CD14-positive monocyte (primary cell): ENCODE measurements at regions not wholly inside any gene's neighbourhood (a gene's known extent, or its start where the extent isn't known, plus 50 kb on each side); places are given as distances from the start of the nearest gene placed in this dataset.

ENCODE experiments used
- DNase-seq, 3 donors: peaks; one replicate each; pipeline ENCODE4 v3.0.0-alpha.2; 2011 to 2022
- H2AFZ ChIP-seq: 2 replicates; pipeline ENCODE4 v1.6.0; 2012; ENCODE audit warnings: mild to moderate bottlenecking, low read depth, low read length, inconsistent platforms; ENCODE audit not compliant: insufficient read depth, poor library complexity, severe bottlenecking
- H3K27ac ChIP-seq, 2 donors: 1 replicate in 1 of 2; 2 replicates in 1 of 2; pipeline ENCODE4 v1.5.1; 2012 to 2013; ENCODE audit warnings: low read length in 2 of 2, control low read depth in 1 of 2, inconsistent platforms in 1 of 2, low read depth in 1 of 2, mild to moderate bottlenecking in 1 of 2
- H3K27me3 ChIP-seq, 2 donors: one replicate each; pipeline versions ENCODE4 v1.6.0 to v1.6.1; 2011 to 2013; ENCODE audit warnings: low read length in 2 of 2; ENCODE audit not compliant: control insufficient read depth in 2 of 2, insufficient read depth in 2 of 2
- H3K36me3 ChIP-seq, 2 donors: replicated peaks in 1 of 2; 1 replicate in 1 of 2; 2 replicates in 1 of 2; pipeline versions ENCODE4 v1.5.1 to v1.6.1; 2012 to 2013; ENCODE audit warnings: low read length in 2 of 2, control low read depth in 1 of 2, inconsistent platforms in 1 of 2, mild to moderate bottlenecking in 1 of 2; ENCODE audit not compliant: insufficient read depth in 2 of 2, control insufficient read depth in 1 of 2
- H3K4me1 ChIP-seq, 2 donors: 1 replicate in 1 of 2; 2 replicates in 1 of 2; pipeline versions ENCODE4 v1.5.1 to v1.6.1; 2012 to 2013; ENCODE audit warnings: low read length in 2 of 2, control low read depth in 1 of 2, inconsistent platforms in 1 of 2, mild to moderate bottlenecking in 1 of 2, moderate library complexity in 1 of 2; ENCODE audit not compliant: insufficient read depth in 2 of 2, control insufficient read depth in 1 of 2
- H3K4me2 ChIP-seq: replicated peaks from 2 replicates; pipeline ENCODE3; 2012; ENCODE audit warnings: low read length, moderate library complexity, mild to moderate bottlenecking; ENCODE audit not compliant: poor library complexity, severe bottlenecking; ENCODE audit errors: extremely low read depth
- H3K4me3 ChIP-seq, 3 experiments: fragments of 200-600 bp in 1 of 3; sonication (generic) in 1 of 3; replicated peaks in 1 of 3; 1 replicate in 2 of 3; 2 replicates in 1 of 3; pipeline ENCODE4 v1.5.1; 2011 to 2013; ENCODE audit warnings: low read length in 3 of 3, mild to moderate bottlenecking in 3 of 3, control low read depth in 2 of 3, low read depth in 2 of 3, inconsistent platforms in 1 of 3, moderate library complexity in 1 of 3
- H3K79me2 ChIP-seq: 2 replicates; pipeline ENCODE4 v1.6.0; 2012; ENCODE audit warnings: mild to moderate bottlenecking, control low read depth, inconsistent platforms, low read length, moderate library complexity; ENCODE audit not compliant: insufficient read depth
- H3K9ac ChIP-seq: 2 replicates; pipeline ENCODE4 v1.6.0; 2017; ENCODE audit warnings: low read length, mild to moderate bottlenecking; ENCODE audit not compliant: insufficient read depth, poor library complexity, severe bottlenecking
- H3K9me3 ChIP-seq, 2 donors: replicated peaks in 1 of 2; 1 replicate in 1 of 2; 2 replicates in 1 of 2; pipeline versions ENCODE4 v1.5.1 to v1.6.1; 2012 to 2013; ENCODE audit warnings: low read length in 2 of 2, control low read depth in 1 of 2; ENCODE audit not compliant: control insufficient read depth in 1 of 2, insufficient read depth in 1 of 2
- H4K20me1 ChIP-seq: 2 replicates; pipeline ENCODE4 v1.6.0; 2012; ENCODE audit warnings: mild to moderate bottlenecking, low read length, control low read depth, moderate library complexity; ENCODE audit not compliant: insufficient read depth
- H3K27ac Mint-ChIP-seq, 7 donors: one replicate each; pipeline ENCODE4 v1.8.0; 2020; ENCODE audit warnings: mild to moderate bottlenecking in 7 of 7, mixed read lengths in 7 of 7, moderate library complexity in 6 of 7, inconsistent platforms in 2 of 7
- H3K27me3 Mint-ChIP-seq, 3 donors: one replicate each; pipeline ENCODE4 v1.8.0; 2021 to 2022; ENCODE audit warnings: low read depth in 3 of 3, mild to moderate bottlenecking in 3 of 3, mixed read lengths in 3 of 3, moderate library complexity in 3 of 3, inconsistent platforms in 1 of 3
- H3K36me3 Mint-ChIP-seq, 2 donors: one replicate each; pipeline ENCODE4 v1.8.0; 2020; ENCODE audit warnings: mixed read lengths in 2 of 2, inconsistent platforms in 1 of 2, mild to moderate bottlenecking in 1 of 2
- H3K4me1 Mint-ChIP-seq: one replicate; pipeline ENCODE4 v1.8.0; 2020; ENCODE audit warnings: mild to moderate bottlenecking, mixed read lengths
- H3K4me3 Mint-ChIP-seq, 2 donors: one replicate each; pipeline ENCODE4 v1.8.0; 2020; ENCODE audit warnings: mild to moderate bottlenecking in 2 of 2, mixed read lengths in 2 of 2, moderate library complexity in 1 of 2
- H3K9me3 Mint-ChIP-seq, 7 donors: one replicate each; pipeline ENCODE4 v1.8.0; 2020 to 2022; ENCODE audit warnings: mixed read lengths in 7 of 7, mild to moderate bottlenecking in 6 of 7, moderate library complexity in 6 of 7, inconsistent platforms in 2 of 7
- CTCF ChIP-seq: fragments of 200-600 bp; IDR thresholded peaks from one replicate; pipeline ENCODE4 v1.8.0; 2022; ENCODE audit warnings: antibody characterized with exemption, mild to moderate bottlenecking
- WGBS: methylation state at CpG from one replicate; pipeline ENCODE4 v1.1.5; 2013; ENCODE audit warnings: missing lambda C conversion rate; ENCODE audit not compliant: insufficient coverage; 5-methylcytosine and 5-hydroxymethylcytosine counted together
- intact Hi-C, 2 donors: fragments of 100-400 bp; cut with micrococcal nuclease; formaldehyde crosslinking; loops; one replicate each; pipeline versions ENCODE4 v1.15.0 to v1.15.1; 2023

- no peak overlapping the region for H3K4me3 ChIP-seq
- Mint-ChIP-seq H3K4me1 (no peaks in the 10 kb centered on the region), H3K27me3 (no peaks in the 10 kb centered on the region), H3K36me3 (no peaks in the 10 kb centered on the region), H3K9me3 (peaks cover 0 to 6% (median 2%) of the 10 kb centered on the region in 7 donors), H3K4me3 (no peak overlapping the region), H3K27ac (no peak overlapping the region)
- H4K20me1 ChIP-seq, result no peaks in the 10 kb centered on the region
- DNase-seq, result no peak
- no peak overlapping the region for H3K9ac ChIP-seq
- intact Hi-C loops, result no loop called here
- H2AFZ ChIP-seq, result no peak overlapping the region
- H3K27ac ChIP-seq, result no peak overlapping the region
- no peaks in the 10 kb centered on the region for H3K9me3 ChIP-seq
- H3K79me2 ChIP-seq, result no peaks in the 10 kb centered on the region
- H3K4me1 ChIP-seq, result no peaks in the 10 kb centered on the region
- no peaks in the 10 kb centered on the region for H3K27me3 ChIP-seq
- H3K4me2 ChIP-seq, result no peak overlapping the region
- no peak for TF ChIP-seq CTCF
- WGBS, result no CpG with 5 or more reads among the region's 4 CpGs
- H3K36me3 ChIP-seq, result no peaks in the 10 kb centered on the region
These were observed 1735.0 kb downstream of the LRRC4C start for GRCh38 chr11:39724404-39724803.

DNA sequence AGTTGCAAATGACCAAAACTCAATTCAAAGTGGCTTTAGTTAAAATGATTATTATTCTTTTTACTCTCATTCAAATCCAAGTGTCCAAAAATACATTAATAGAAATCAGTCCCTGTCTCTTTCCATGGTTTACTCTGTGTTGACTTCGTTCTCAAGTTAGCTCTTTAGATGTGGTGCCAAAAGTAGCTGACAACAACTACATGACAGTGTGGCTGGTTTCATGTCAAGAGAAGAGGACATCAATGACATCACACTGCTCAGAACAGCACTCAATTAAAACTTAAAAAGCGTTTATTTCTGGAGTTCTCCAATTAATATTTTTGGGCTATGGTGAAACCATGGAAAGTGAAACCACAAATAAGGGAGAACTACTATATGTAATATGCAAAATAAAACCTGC, 1746.9 kb downstream of the LRRC4C start:
- Histone ChIP-seq H3K27me3 (no peaks in the 10 kb centered on the region), H3K4me3 (no peak overlapping the region), H3K79me2 (no peaks in the 10 kb centered on the region), H3K9ac (no peak overlapping the region), H4K20me1 (no peaks in the 10 kb centered on the region), H3K4me1 (no peaks in the 10 kb centered on the region), H3K9me3 (peaks cover 0 to 4% of the 10 kb centered on the region in 2 donors), H3K4me2 (no peak overlapping the region), H3K27ac (no peak overlapping the region), H3K36me3 (no peaks in the 10 kb centered on the region), H2AFZ (no peak overlapping the region)
- Mint-ChIP-seq H3K36me3 (no peaks in the 10 kb centered on the region), H3K4me1 (no peaks in the 10 kb centered on the region), H3K27me3 (no peaks in the 10 kb centered on the region), H3K4me3 (no peak overlapping the region), H3K9me3 (peaks cover 3 to 9% (median 6%) of the 10 kb centered on the region in 7 donors), H3K27ac (no peak overlapping the region)
- DNase-seq, result no peak
- WGBS, result no CpG with 5 or more reads among the region's 2 CpGs
- no peak for TF ChIP-seq CTCF
- intact Hi-C loops, result no loop called here
